HepG2 (cell line): ENCODE measurements at regions not wholly inside any gene's neighbourhood (a gene's known extent, or its start where the extent isn't known, plus 50 kb on each side); places are given as distances from the start of the nearest gene placed in this dataset.

Experiments used
- ATAC-seq: fragments of 200-7000 bp; cut with Tn5 transposase; 3 replicates; pipeline ENCODE4 v1.9.1; 2020; ENCODE audit warnings: mild to moderate bottlenecking, moderate library complexity
- BruUV-seq: library from RNA; stranded (reverse); fragments of 400-500 nt; replicated peaks from 2 replicates; lab custom pipeline; 2021; lab: Mats Ljungman, UMichigan
- CTCF ChIA-PET: fragments of 300-600 bp; formaldehyde crosslinking; extraction: SDS; loops from one replicate; lab custom pipeline; 2021; ENCODE audit warnings: low total read pairs, inconsistent platforms, low intra/inter-chr PET ratio; lab: Yijun Ruan, JAX
- POLR2A ChIA-PET: fragments of 350-600 bp; sonication (Branson Sonifier 250); formaldehyde crosslinking; loops from one replicate; lab custom pipeline; 2020; ENCODE audit warnings: antibody characterized with exemption, inconsistent platforms; lab: Yijun Ruan, JAX
- DNase-seq: peaks from one replicate; pipeline ENCODE4 v3.0.0-alpha.2; 2015; ENCODE audit warnings: low spot score
- FAIRE-seq: peaks from 3 replicates; lab custom pipeline; 2011; peaks lifted over from hg19 to GRCh38; lab: Jason Lieb, UNC
- H2AFZ ChIP-seq: one replicate; pipeline ENCODE4 v1.6.1; 2011; ENCODE audit warnings: low read length, inconsistent platforms
- H3K27ac ChIP-seq: fragments of 300-600 bp; 3 replicates; pipeline ENCODE4 v1.8.0; 2011; ENCODE audit warnings: mixed run types, mild to moderate bottlenecking, mixed read lengths, low read length, inconsistent platforms; ENCODE audit not compliant: insufficient read depth; ENCODE audit errors: extremely low read length
- H3K27me3 ChIP-seq, 2 experiments: fragments of 200-600 bp in 1 of 2; 2 replicates in 1 of 2; 3 replicates in 1 of 2; pipeline versions ENCODE4 v1.6.0 to v1.8.0; 2011; ENCODE audit warnings: low read length in 2 of 2, mild to moderate bottlenecking in 2 of 2, moderate library complexity in 2 of 2, inconsistent platforms in 1 of 2; ENCODE audit not compliant: insufficient read depth in 2 of 2, control insufficient read depth in 1 of 2
- H3K36me3 ChIP-seq, 2 experiments: fragments of 200-600 bp in 1 of 2; replicated peaks in 1 of 2; 2 replicates in 1 of 2; 3 replicates in 1 of 2; pipeline versions ENCODE4 v1.5.1 to v1.8.0; 2011; ENCODE audit warnings: low read length in 2 of 2, inconsistent platforms in 1 of 2; ENCODE audit not compliant: insufficient read depth in 2 of 2, control insufficient read depth in 1 of 2
- H3K4me1 ChIP-seq: 2 replicates; pipeline ENCODE4 v1.5.1; 2012; ENCODE audit warnings: low read length, inconsistent platforms; ENCODE audit not compliant: insufficient read depth
- H3K4me2 ChIP-seq: 2 replicates; pipeline ENCODE4 v1.6.0; 2011; ENCODE audit warnings: low read depth, low read length, inconsistent platforms
- H3K4me3 ChIP-seq, 3 experiments: fragments of 200-600 bp in 1 of 3; sonication (generic), shearing (Covaris generic) in 1 of 3; replicated peaks in 1 of 3; 2 replicates each; pipeline ENCODE4 v1.5.1; 2011 to 2016; ENCODE audit warnings: low read length in 3 of 3, inconsistent platforms in 2 of 3, low read depth in 2 of 3, mild to moderate bottlenecking in 2 of 3, control low read depth in 1 of 3, mixed read lengths in 1 of 3; ENCODE audit not compliant: insufficient read depth in 1 of 3
- H3K79me2 ChIP-seq: one replicate; pipeline ENCODE4 v1.6.1; 2011; ENCODE audit warnings: low read length, inconsistent platforms; ENCODE audit not compliant: insufficient read depth
- H3K9ac ChIP-seq: 2 replicates; pipeline ENCODE4 v1.6.0; 2011; ENCODE audit warnings: mild to moderate bottlenecking, low read depth, low read length, inconsistent platforms; ENCODE audit not compliant: insufficient read depth
- H3K9me3 ChIP-seq: 2 replicates; pipeline ENCODE4 v1.5.1; 2012; ENCODE audit warnings: mild to moderate bottlenecking, low read length
- H4K20me1 ChIP-seq: 2 replicates; pipeline ENCODE4 v1.6.0; 2011; ENCODE audit warnings: inconsistent platforms, mild to moderate bottlenecking, low read length, moderate library complexity; ENCODE audit not compliant: insufficient read depth
- AGO1 ChIP-seq: fragments of 200-400 bp; formaldehyde crosslinking; IDR thresholded peaks from 2 replicates; pipeline ENCODE4 v1.6.1; 2017; ENCODE audit warnings: mild to moderate bottlenecking, low read depth, low read length, moderate library complexity; ENCODE audit not compliant: poor library complexity, severe bottlenecking
- ATRX ChIP-seq: sonication (generic); formaldehyde crosslinking; IDR thresholded peaks from 2 replicates; pipeline ENCODE4 v1.4.0; 2020; ENCODE audit warnings: missing genetic modification reagents, borderline replicate concordance
- DMTF1 ChIP-seq: sonication (generic); formaldehyde crosslinking; IDR thresholded peaks from 2 replicates; pipeline ENCODE4 v1.4.0; 2020; ENCODE audit warnings: mild to moderate bottlenecking, missing genetic modification reagents
- E2F5 ChIP-seq: sonication (generic); formaldehyde crosslinking; conservative IDR thresholded peaks from 2 replicates; pipeline ENCODE4 v1.4.0; 2020; ENCODE audit warnings: missing genetic modification reagents
- MIER2 ChIP-seq: IDR thresholded peaks from 2 replicates; pipeline ENCODE4 v1.6.1; 2016; ENCODE audit warnings: missing biosample characterization, missing genetic modification reagents
- PLSCR1 ChIP-seq: sonication (generic); formaldehyde crosslinking; IDR thresholded peaks from 2 replicates; pipeline ENCODE4 v1.5.0; 2020; ENCODE audit warnings: missing genetic modification reagents, mild to moderate bottlenecking, borderline replicate concordance
- TEF ChIP-seq: sonication (generic); formaldehyde crosslinking; IDR thresholded peaks from 2 replicates; pipeline ENCODE4 v1.5.0; 2020; ENCODE audit warnings: missing genetic modification reagents
- TRAFD1 ChIP-seq: sonication (generic); formaldehyde crosslinking; IDR thresholded peaks from 2 replicates; pipeline ENCODE4 v1.5.1; 2020; ENCODE audit warnings: missing genetic modification reagents, mild to moderate bottlenecking, borderline replicate concordance
- ZFAT ChIP-seq: sonication (generic); formaldehyde crosslinking; conservative IDR thresholded peaks from 2 replicates; pipeline ENCODE4 v1.8.1; 2023; ENCODE audit warnings: missing genetic modification reagents, inconsistent platforms
- ZNF496 ChIP-seq: sonication (generic); formaldehyde crosslinking; IDR thresholded peaks from 2 replicates; pipeline ENCODE4 v1.8.1; 2023; ENCODE audit warnings: mild to moderate bottlenecking, moderate library complexity, missing genetic modification reagents; ENCODE audit not compliant: insufficient replicate concordance
- ZNF629 ChIP-seq: sonication (generic); formaldehyde crosslinking; conservative IDR thresholded peaks from 2 replicates; pipeline ENCODE4 v1.5.0; 2020; ENCODE audit warnings: missing genetic modification reagents
- ZNF672 ChIP-seq: sonication (generic); formaldehyde crosslinking; IDR thresholded peaks from 2 replicates; pipeline ENCODE4 v1.8.1; 2022; ENCODE audit warnings: missing genetic modification reagents
- ZNF768 ChIP-seq: sonication (generic); formaldehyde crosslinking; IDR thresholded peaks from 2 replicates; pipeline ENCODE4 v1.4.0; 2020; ENCODE audit warnings: missing genetic modification reagents
- ZNF792 ChIP-seq: IDR thresholded peaks from 2 replicates; pipeline ENCODE4 v1.6.1; 2016
- WGBS: methylation state at CpG from one replicate; pipeline ENCODE4 v1.1.6; 2017; ENCODE audit warnings: low lambda C conversion rate; 5-methylcytosine and 5-hydroxymethylcytosine counted together
- in situ Hi-C: cut with HindIII; loops from 2 replicates; pipeline ENCODE4 v1.10.0; 2017; ENCODE audit warnings: low pct_unique_long_range_greater_than_20kb; ENCODE audit not compliant: extremely low pct_ligation_motif_present
- intact Hi-C: fragments of 100-400 bp; cut with micrococcal nuclease; formaldehyde crosslinking; loops from one replicate; pipeline ENCODE4 v1.10.0; 2022; ENCODE audit not compliant: unreplicated experiment

- no peak for TF ChIP-seq MIER2 (CRISPR knock-in tag)
- TF ChIP-seq ZNF792 (CRISPR knock-in tag) = no peak
- TF ChIP-seq TEF (CRISPR knock-in tag) = no peak
- no peak for TF ChIP-seq AGO1
- TF ChIP-seq ZNF768 (CRISPR knock-in tag) = no peak
- TF ChIP-seq ZNF496 (CRISPR knock-in tag) = no peak
- no peak for TF ChIP-seq E2F5
- TF ChIP-seq TRAFD1 (CRISPR knock-in tag) = no peak
- TF ChIP-seq ZNF672 (CRISPR knock-in tag) = no peak
- no peak for TF ChIP-seq ZNF629 (CRISPR knock-in tag)
- no peak for TF ChIP-seq DMTF1 (CRISPR knock-in tag)
- TF ChIP-seq ZFAT (CRISPR knock-in tag) = no peak
- no peak for TF ChIP-seq ATRX (CRISPR knock-in tag)
- no peak for TF ChIP-seq PLSCR1 (CRISPR knock-in tag)
- no peaks in the 10 kb centered on the region for H3K4me1 ChIP-seq
- H3K4me3 ChIP-seq = no peak overlapping the region
- no peak overlapping the region for H3K4me2 ChIP-seq
- no peak overlapping the region for H2AFZ ChIP-seq
- no peak overlapping the region for H3K27ac ChIP-seq
- in situ Hi-C loops (no loop called here), intact Hi-C loops (no loop called here)
- no peaks in the 10 kb centered on the region; a peak in 3 of 5 replicates for H3K27me3 ChIP-seq
- FAIRE-seq = no peak
- ATAC-seq = peak; percentile 53; the same call in 2 of the 3 replicates
- WGBS = 24% methylated on average over 18 of the region's 21 CpGs
- no peaks in the 10 kb centered on the region for H3K36me3 ChIP-seq
- H4K20me1 ChIP-seq = no peaks in the 10 kb centered on the region
- no peak for DNase-seq
- POLR2A ChIA-PET = no interaction called here
- no peak overlapping the region for H3K9ac ChIP-seq
- H3K9me3 ChIP-seq = no peaks in the 10 kb centered on the region
- no peaks in the 10 kb centered on the region for H3K79me2 ChIP-seq
- CTCF ChIA-PET = interaction anchor here (1.2 kb wide), 1 partner anchor 141 kb away, joined by 3 read pairs; no protein-coding TSS in a partner anchor
- BruUV-seq = no TSS peak
Observed at GRCh38 chr2:16615687-16616615, 49.7 kb downstream of the CYRIA start.
